ENCODE measurements at regions not wholly inside any gene's neighbourhood (a gene's known extent, or its start where the extent isn't known, plus 50 kb on each side); places are given as distances from the start of the nearest gene placed in this dataset.

DNA sequence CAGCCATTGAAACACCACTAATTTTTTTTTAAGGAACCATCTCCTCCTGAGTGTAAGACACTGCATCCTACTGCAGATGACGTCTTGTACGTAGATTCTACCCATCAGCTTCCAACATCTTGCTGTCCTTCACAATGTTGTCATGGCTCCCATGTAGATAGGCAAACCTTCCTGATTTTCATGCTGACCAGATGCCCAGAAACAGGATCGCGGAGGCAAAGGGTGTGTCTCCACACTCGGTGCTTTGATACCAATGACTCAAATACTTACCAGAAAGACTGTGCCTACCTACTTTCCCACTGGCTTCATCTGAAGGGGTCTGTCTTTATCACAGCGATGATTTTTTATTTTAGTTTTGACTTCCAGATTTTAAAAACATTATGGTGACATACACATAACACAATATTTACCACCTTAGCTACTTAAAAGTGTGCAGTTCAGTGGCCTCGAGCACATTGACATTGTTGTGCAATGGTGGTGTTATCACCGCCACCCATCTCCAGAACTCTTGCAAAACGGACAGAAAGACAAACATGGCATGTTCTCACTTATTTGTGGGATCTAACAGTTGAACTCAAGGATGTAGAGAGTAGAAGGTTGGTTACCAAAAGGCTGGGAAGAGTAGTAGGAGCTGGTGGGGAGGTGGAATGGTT is 94.0 kb upstream of the PEG3 start:
- H3K27me3 ChIP-seq (replicated peaks in 1 of 7), result no peaks in the 10 kb centered on the region
- H3K36me3 ChIP-seq, result no peaks in the 10 kb centered on the region
- 79 to 83% (median 80%) methylated on average over 9 of the region's 9 CpGs for WGBS, 5 donors
- no peaks in the 10 kb centered on the region for H3K4me1 ChIP-seq
- H3K9me3 ChIP-seq, result peaks cover 0 to 91% (median 56%) of the 10 kb centered on the region in 8 donors
- no peak for DNase-seq
- H3K27ac ChIP-seq, result no peak overlapping the region
- H3K4me3 ChIP-seq, result no peak overlapping the region
- TF ChIP-seq POLR2AphosphoS5 (IDR thresholded peaks at IDR 0.05) (no peak), CTCF (IDR thresholded peaks at IDR 0.05 in 8 of 11, conservative IDR thresholded peaks at IDR 0.05 in 3 of 11) (no peak), POLR2A (IDR thresholded peaks at IDR 0.05) (no peak)
- intact Hi-C loops (cut with DNase I; ENCODE audit: low total_unique reads), result no loop called here

- no peaks in the 10 kb centered on the region for H3K4me1 ChIP-seq
- DNase-seq, result no peak
- peaks cover 0 to 37% (median 0%) of the 10 kb centered on the region in 7 donors for H3K27me3 ChIP-seq (replicated peaks in 1 of 7)
- H3K9me3 ChIP-seq, result peaks cover 0 to 99% (median 63%) of the 10 kb centered on the region in 8 donors
- 86 to 96% (median 93%) methylated on average over 11 of the region's 11 CpGs for WGBS, 5 donors
- intact Hi-C loops (cut with DNase I; ENCODE audit: low total_unique reads), result no loop called here
- no peaks in the 10 kb centered on the region for H3K36me3 ChIP-seq
- no peak overlapping the region for H3K4me3 ChIP-seq
- no peak for TF ChIP-seq CTCF (IDR thresholded peaks at IDR 0.05 in 8 of 11, conservative IDR thresholded peaks at IDR 0.05 in 3 of 11)
- H3K27ac ChIP-seq, result no peak overlapping the region
These were observed 99.4 kb upstream of the PEG3 start for GRCh38 chr19:56939951-56940350.

GRCh38 chr19:56942756-56943155 is 102.2 kb upstream of the PEG3 start:
- DNase-seq, result peak; percentile 81
- Histone ChIP-seq H3K27me3 (replicated peaks in 1 of 7) (peaks cover 0 to 50% (median 0%) of the 10 kb centered on the region in 7 donors), H3K36me3 (no peaks in the 10 kb centered on the region), H3K4me3 (no peak overlapping the region), H3K4me1 (no peaks in the 10 kb centered on the region), H3K27ac (no peak overlapping the region), H3K9me3 (peaks cover 0 to 90% (median 56%) of the 10 kb centered on the region in 8 donors)
- WGBS, 5 donors, result 27 to 71% (median 59%) methylated on average over 17 of the region's 17 CpGs
- intact Hi-C loops (cut with DNase I; ENCODE audit: low total_unique reads), result no loop called here
- TF ChIP-seq CTCF (IDR thresholded peaks at IDR 0.05 in 8 of 11, conservative IDR thresholded peaks at IDR 0.05 in 3 of 11) (no peak), POLR2AphosphoS5 (IDR thresholded peaks at IDR 0.05) (no peak), POLR2A (IDR thresholded peaks at IDR 0.05) (no peak)

GRCh38 chr19:56946159-56946558 is 105.6 kb upstream of the PEG3 start:
- Histone ChIP-seq H3K36me3 (no peaks in the 10 kb centered on the region), H3K9me3 (peaks cover 0 to 89% (median 48%) of the 10 kb centered on the region in 8 donors), H3K4me1 (no peaks in the 10 kb centered on the region), H3K27ac (no peak overlapping the region), H3K4me3 (no peak overlapping the region), H3K27me3 (replicated peaks in 1 of 7) (peaks cover 0 to 48% (median 0%) of the 10 kb centered on the region in 7 donors)
- DNase-seq, result no peak
- intact Hi-C loops (cut with DNase I; ENCODE audit: low total_unique reads), result no loop called here
- no peak for TF ChIP-seq CTCF (IDR thresholded peaks at IDR 0.05 in 8 of 11, conservative IDR thresholded peaks at IDR 0.05 in 3 of 11)
- no peak for TF ChIP-seq POLR2AphosphoS5 (IDR thresholded peaks at IDR 0.05)
- no peak for TF ChIP-seq POLR2A (IDR thresholded peaks at IDR 0.05)
- 29 to 37% (median 33%) methylated on average over 6 of the region's 6 CpGs for WGBS, 5 donors

Measured in spleen (tissue), 11 donors.